ENCODE measurements at regions not wholly inside any gene's neighbourhood (a gene's known extent, or its start where the extent isn't known, plus 50 kb on each side); places are given as distances from the start of the nearest gene placed in this dataset.
A peak's percentile ranks its signal among the peaks of the same experiment; 100 is the strongest.

- Mint-ChIP-seq H3K27ac (peak overlapping the region; percentile 43), H3K27me3 (ENCODE audit: insufficient read depth, low read depth) (no peaks in the 10 kb centered on the region), H3K4me1 (peaks cover 25% of the 10 kb centered on the region), H3K9me3 (peaks cover 46% of the 10 kb centered on the region), H3K4me3 (no peak overlapping the region), H3K36me3 (peaks cover 21% of the 10 kb centered on the region)
- TF ChIP-seq EZH2phosphoT487 (IDR thresholded peaks at IDR 0.05): no peak
- TF ChIP-seq EZH2 (IDR thresholded peaks at IDR 0.05): no peak
- no peak for TF ChIP-seq CTCF (IDR thresholded peaks at IDR 0.05)
- Histone ChIP-seq H2AFZ (replicated peaks) (no peak overlapping the region), H3K4me3 (no peak overlapping the region), H3K4me2 (no peak overlapping the region), H3K9me3 (ENCODE audit: low read depth) (peaks cover 5% of the 10 kb centered on the region), H3K27ac (no peak overlapping the region), H3F3A (ENCODE audit: low read depth) (peaks cover 16% of the 10 kb centered on the region), H3K27me3 (no peaks in the 10 kb centered on the region), H4K20me1 (ENCODE audit: low read depth) (no peaks in the 10 kb centered on the region), H3K36me3 (peaks cover 3% of the 10 kb centered on the region), H3K79me2 (ENCODE audit: low read depth) (no peaks in the 10 kb centered on the region), H3K9ac (no peak overlapping the region), H3K4me1 (peaks cover 13% of the 10 kb centered on the region)
- no peak for DNase-seq (ENCODE audit: low spot score)
Observed at GRCh38 chr6:140434761-140435160, 1060.3 kb upstream of the CITED2 start.

GRCh38 chr6:140433072-140433471 lies 1058.6 kb upstream of the CITED2 start:
- Histone ChIP-seq H3K27ac (no peak overlapping the region), H4K20me1 (ENCODE audit: low read depth) (no peaks in the 10 kb centered on the region), H3K4me1 (peaks cover 10% of the 10 kb centered on the region), H3K4me2 (no peak overlapping the region), H3K27me3 (no peaks in the 10 kb centered on the region), H3K9ac (no peak overlapping the region), H3K4me3 (no peak overlapping the region), H2AFZ (replicated peaks) (no peak overlapping the region), H3K9me3 (ENCODE audit: low read depth) (peaks cover 5% of the 10 kb centered on the region), H3K79me2 (ENCODE audit: low read depth) (no peaks in the 10 kb centered on the region), H3F3A (ENCODE audit: low read depth) (peaks cover 16% of the 10 kb centered on the region), H3K36me3 (peaks cover 3% of the 10 kb centered on the region)
- peaks cover 46% of the 10 kb centered on the region for H3K9me3 Mint-ChIP-seq
- H3K27me3 Mint-ChIP-seq (ENCODE audit: insufficient read depth, low read depth): no peaks in the 10 kb centered on the region
- H3K4me1 Mint-ChIP-seq: peaks cover 17% of the 10 kb centered on the region
- no peak for DNase-seq (ENCODE audit: low spot score)
- H3K4me3 Mint-ChIP-seq: no peak overlapping the region
- no peak overlapping the region for H3K27ac Mint-ChIP-seq
- no peak for TF ChIP-seq EZH2 (IDR thresholded peaks at IDR 0.05)
- TF ChIP-seq CTCF (IDR thresholded peaks at IDR 0.05): no peak
- no peak for TF ChIP-seq EZH2phosphoT487 (IDR thresholded peaks at IDR 0.05)
- H3K36me3 Mint-ChIP-seq: peaks cover 21% of the 10 kb centered on the region

GRCh38 chr6:140427842-140428241 lies 1053.4 kb upstream of the CITED2 start:
- peak; percentile 12 for TF ChIP-seq CTCF (IDR thresholded peaks at IDR 0.05)
- no peak for TF ChIP-seq EZH2 (IDR thresholded peaks at IDR 0.05)
- Histone ChIP-seq H3K36me3 (no peaks in the 10 kb centered on the region), H3K27ac (no peak overlapping the region), H3K4me1 (no peaks in the 10 kb centered on the region), H3K27me3 (no peaks in the 10 kb centered on the region), H3K79me2 (ENCODE audit: low read depth) (no peaks in the 10 kb centered on the region), H3K9ac (no peak overlapping the region), H3F3A (ENCODE audit: low read depth) (no peaks in the 10 kb centered on the region), H3K9me3 (ENCODE audit: low read depth) (peaks cover 1% of the 10 kb centered on the region), H2AFZ (replicated peaks) (peak overlapping the region; percentile 27), H3K4me2 (no peak overlapping the region), H3K4me3 (no peak overlapping the region), H4K20me1 (ENCODE audit: low read depth) (no peaks in the 10 kb centered on the region)
- peaks cover 2% of the 10 kb centered on the region for H3K36me3 Mint-ChIP-seq
- H3K9me3 Mint-ChIP-seq: peaks cover 18% of the 10 kb centered on the region
- no peak overlapping the region for H3K4me3 Mint-ChIP-seq
- H3K27ac Mint-ChIP-seq: no peak overlapping the region
- H3K4me1 Mint-ChIP-seq: no peaks in the 10 kb centered on the region
- no peak for DNase-seq (ENCODE audit: low spot score)
- H3K27me3 Mint-ChIP-seq (ENCODE audit: insufficient read depth, low read depth): peaks cover 2% of the 10 kb centered on the region
